Gastrocnemius medialis (tissue), 4 donors: ENCODE measurements at regions not wholly inside any gene's neighbourhood (a gene's known extent, or its start where the extent isn't known, plus 50 kb on each side); places are given as distances from the start of the nearest gene placed in this dataset.

Experiments
- CTCF ChIP-seq, 5 experiments: fragments of 450-650 bp in 3 of 5; fragments of 200-600 bp in 2 of 5; sonication (generic) in 2 of 5; IDR thresholded peaks in 4 of 5; conservative IDR thresholded peaks in 1 of 5; 1 replicate in 4 of 5; 2 replicates in 1 of 5; pipeline ENCODE4 v1.5.1; 2016 to 2019; ENCODE audit warnings: antibody characterized with exemption in 5 of 5, mild to moderate bottlenecking in 3 of 5, moderate library complexity in 3 of 5
- POLR2A ChIP-seq, 2 donors: fragments of 450-650 bp; IDR thresholded peaks; one replicate each; pipeline ENCODE4 v1.6.1; 2017; ENCODE audit warnings: antibody characterized with exemption in 2 of 2, mild to moderate bottlenecking in 2 of 2, moderate library complexity in 2 of 2

DNA sequence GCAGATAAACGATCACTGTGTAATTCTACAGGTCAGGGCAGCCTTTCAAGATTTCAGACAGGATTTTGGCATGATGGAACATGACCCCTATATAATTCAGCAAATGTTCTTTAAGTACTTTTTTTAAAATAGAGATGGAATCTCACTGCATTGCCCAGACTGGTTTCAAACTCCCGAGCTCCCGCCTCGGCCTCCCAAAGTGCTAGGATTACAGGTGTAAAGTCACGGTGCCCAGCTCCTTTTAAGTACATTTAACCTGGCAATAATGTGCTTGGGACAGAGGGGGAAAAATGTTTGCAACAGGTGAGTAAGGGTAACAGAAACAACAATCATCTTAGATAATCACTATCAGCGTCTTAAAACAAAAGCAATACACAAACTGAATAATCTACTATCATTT lies 66.5 kb upstream of the PSMD7 start:
- TF ChIP-seq CTCF (IDR thresholded peaks at IDR 0.05 in 4 of 5, conservative IDR thresholded peaks at IDR 0.05 in 1 of 5) (no peak), POLR2A (IDR thresholded peaks at IDR 0.05) (no peak)
